Erythroblast (primary cell): ENCODE measurements at regions not wholly inside any gene's neighbourhood (a gene's known extent, or its start where the extent isn't known, plus 50 kb on each side); places are given as distances from the start of the nearest gene placed in this dataset.

Source experiments
- GATA1 ChIP-seq: IDR thresholded peaks from 2 replicates; pipeline ENCODE4 v1.6.1; 2011; ENCODE audit warnings: low read depth, mild to moderate bottlenecking, control low read depth, low read length, moderate library complexity
- POLR2A ChIP-seq: IDR thresholded peaks from 2 replicates; pipeline ENCODE4 v1.6.1; 2011; ENCODE audit warnings: mild to moderate bottlenecking, low read length

DNA sequence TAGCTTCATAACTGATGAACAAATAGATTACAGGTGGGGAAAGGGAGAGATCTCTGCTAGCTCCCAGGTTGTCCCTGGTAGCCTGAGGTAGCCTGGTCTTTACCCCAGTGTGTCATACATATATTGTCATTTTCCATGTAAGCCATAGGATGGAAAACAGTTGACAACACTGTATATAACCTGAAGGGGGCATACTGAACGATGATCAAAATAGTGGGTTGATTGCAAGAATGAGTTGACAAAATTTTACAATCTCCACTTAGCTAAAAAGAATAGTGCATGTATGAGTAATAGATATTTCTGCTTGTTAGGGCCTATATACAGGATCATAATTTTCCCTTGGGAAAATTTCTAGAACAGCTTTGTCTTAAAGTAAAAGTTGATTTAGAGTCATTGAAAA, 304.1 kb upstream of the HAND2 start:
- TF ChIP-seq GATA1 (no peak), POLR2A (no peak)
